CD4-positive, alpha-beta T cell (primary cell): ENCODE measurements at regions not wholly inside any gene's neighbourhood (a gene's known extent, or its start where the extent isn't known, plus 50 kb on each side); places are given as distances from the start of the nearest gene placed in this dataset.

Experiments used
- ATAC-seq: fragments of 200-7000 bp; cut with Tn5 transposase; one replicate; pipeline ENCODE4 v1.10.0; 2022; ENCODE audit warnings: mild to moderate bottlenecking; ENCODE audit not compliant: poor library complexity
- CTCF ChIA-PET: fragments of 350-600 bp; sonication (Branson Sonifier 250); formaldehyde crosslinking; loops from one replicate; lab custom pipeline; 2021; ENCODE audit warnings: antibody characterized with exemption, inconsistent platforms; lab: Charles Lee
- POLR2A ChIA-PET: fragments of 350-600 bp; sonication (Branson Sonifier 250); formaldehyde crosslinking; loops from one replicate; lab custom pipeline; 2021; ENCODE audit warnings: antibody characterized with exemption, inconsistent platforms; lab: Charles Lee
- DNase-seq, 14 experiments: peaks; one replicate each; pipeline ENCODE4 v3.0.0-alpha.2; 2013 to 2020; ENCODE audit warnings: mixed read lengths in 2 of 14
- H3K27ac ChIP-seq, 2 donors: one replicate each; pipeline versions ENCODE4 v1.5.1 to v1.7.0; 2013; ENCODE audit warnings: low read length in 2 of 2, low read depth in 1 of 2, mild to moderate bottlenecking in 1 of 2
- H3K27me3 ChIP-seq, 2 experiments: 1 replicate in 1 of 2; 2 replicates in 1 of 2; pipeline versions ENCODE4 v1.6.1 to v1.7.0; 2013; ENCODE audit warnings: low read length in 2 of 2, control low read depth in 1 of 2, mild to moderate bottlenecking in 1 of 2, moderate library complexity in 1 of 2; ENCODE audit not compliant: insufficient read depth in 2 of 2, control insufficient read depth in 1 of 2
- H3K36me3 ChIP-seq: one replicate; pipeline ENCODE4 v1.6.1; 2013; ENCODE audit warnings: low read length, control low read depth; ENCODE audit not compliant: insufficient read depth
- H3K4me1 ChIP-seq: one replicate; pipeline ENCODE4 v1.6.1; 2013; ENCODE audit warnings: low read length, control low read depth; ENCODE audit not compliant: insufficient read depth
- H3K4me3 ChIP-seq: one replicate; pipeline ENCODE4 v1.5.1; 2013; ENCODE audit warnings: mild to moderate bottlenecking, low read length, moderate library complexity
- H3K9me3 ChIP-seq, 2 experiments: 1 replicate in 1 of 2; 2 replicates in 1 of 2; pipeline versions ENCODE4 v1.6.1 to v1.7.0; 2013; ENCODE audit warnings: low read length in 2 of 2, mild to moderate bottlenecking in 2 of 2, control low read depth in 1 of 2, moderate library complexity in 1 of 2; ENCODE audit not compliant: control insufficient read depth in 1 of 2, insufficient read depth in 1 of 2
- H3K27ac Mint-ChIP-seq: one replicate; pipeline ENCODE4 v1.8.0; 2020; ENCODE audit warnings: mixed read lengths
- H3K27me3 Mint-ChIP-seq: one replicate; pipeline ENCODE4 v1.8.0; 2021; ENCODE audit warnings: mixed read lengths
- H3K36me3 Mint-ChIP-seq: one replicate; pipeline ENCODE4 v1.8.0; 2021; ENCODE audit warnings: low read depth, mixed read lengths
- H3K4me1 Mint-ChIP-seq: one replicate; pipeline ENCODE4 v1.8.0; 2021; ENCODE audit warnings: low read depth, mixed read lengths
- H3K4me3 Mint-ChIP-seq: one replicate; pipeline ENCODE4 v1.8.0; 2020; ENCODE audit warnings: mild to moderate bottlenecking, mixed read lengths
- H3K9me3 Mint-ChIP-seq: one replicate; pipeline ENCODE4 v1.8.0; 2020; ENCODE audit warnings: mixed read lengths
- intact Hi-C, 2 experiments: fragments of 100-400 bp; cut with DNase I in 1 of 2; cut with micrococcal nuclease in 1 of 2; formaldehyde crosslinking; loops; one replicate each; pipeline versions ENCODE4 v1.15.1 to v1.9.0; 2023 to 2025; cut with DNase I, micrococcal nuclease
- TF ChIP-seq, protein P1 (sequence below): fragments of 200-600 bp; IDR thresholded peaks from one replicate; pipeline ENCODE4 v1.8.0; 2022; ENCODE audit warnings: antibody characterized with exemption, mild to moderate bottlenecking

DNA sequence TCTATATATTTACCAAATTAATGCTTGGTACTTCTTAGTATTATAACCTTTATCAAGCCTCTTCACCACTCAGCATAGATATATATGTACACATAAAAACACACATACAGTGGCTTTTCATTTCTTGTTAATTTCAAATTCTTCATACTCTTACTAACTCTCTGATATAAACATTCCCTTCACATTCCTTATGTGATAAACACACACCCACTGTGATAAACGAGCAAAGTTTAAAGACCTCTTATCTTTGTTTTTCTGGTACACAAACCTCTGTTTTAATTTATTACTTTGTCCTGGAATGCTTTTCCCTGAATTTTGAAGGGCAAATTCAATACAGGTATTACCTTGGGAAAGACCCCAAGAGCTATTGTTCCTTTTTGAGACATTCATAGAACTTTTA lies 379.1 kb upstream of the TMPRSS15 start:
- Mint-ChIP-seq H3K9me3 (peaks cover 21% of the 10 kb centered on the region), H3K27me3 (no peaks in the 10 kb centered on the region), H3K4me1 (no peaks in the 10 kb centered on the region), H3K4me3 (no peak overlapping the region), H3K27ac (no peak overlapping the region), H3K36me3 (no peaks in the 10 kb centered on the region)
- no peak overlapping the region for H3K4me3 ChIP-seq
- no peak for DNase-seq
- TF ChIP-seq, protein P1, sequence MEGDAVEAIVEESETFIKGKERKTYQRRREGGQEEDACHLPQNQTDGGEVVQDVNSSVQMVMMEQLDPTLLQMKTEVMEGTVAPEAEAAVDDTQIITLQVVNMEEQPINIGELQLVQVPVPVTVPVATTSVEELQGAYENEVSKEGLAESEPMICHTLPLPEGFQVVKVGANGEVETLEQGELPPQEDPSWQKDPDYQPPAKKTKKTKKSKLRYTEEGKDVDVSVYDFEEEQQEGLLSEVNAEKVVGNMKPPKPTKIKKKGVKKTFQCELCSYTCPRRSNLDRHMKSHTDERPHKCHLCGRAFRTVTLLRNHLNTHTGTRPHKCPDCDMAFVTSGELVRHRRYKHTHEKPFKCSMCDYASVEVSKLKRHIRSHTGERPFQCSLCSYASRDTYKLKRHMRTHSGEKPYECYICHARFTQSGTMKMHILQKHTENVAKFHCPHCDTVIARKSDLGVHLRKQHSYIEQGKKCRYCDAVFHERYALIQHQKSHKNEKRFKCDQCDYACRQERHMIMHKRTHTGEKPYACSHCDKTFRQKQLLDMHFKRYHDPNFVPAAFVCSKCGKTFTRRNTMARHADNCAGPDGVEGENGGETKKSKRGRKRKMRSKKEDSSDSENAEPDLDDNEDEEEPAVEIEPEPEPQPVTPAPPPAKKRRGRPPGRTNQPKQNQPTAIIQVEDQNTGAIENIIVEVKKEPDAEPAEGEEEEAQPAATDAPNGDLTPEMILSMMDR: no peak
- H3K27me3 ChIP-seq: no peaks in the 10 kb centered on the region
- no peaks in the 10 kb centered on the region for H3K36me3 ChIP-seq
- ChIA-PET POLR2A (no interaction called here), CTCF (no interaction called here)
- no peak for ATAC-seq
- H3K27ac ChIP-seq: no peak overlapping the region
- peaks cover 0 to 9% of the 10 kb centered on the region in 2 experiments for H3K9me3 ChIP-seq
- intact Hi-C loops: no loop called here
- H3K4me1 ChIP-seq: no peaks in the 10 kb centered on the region

DNA sequence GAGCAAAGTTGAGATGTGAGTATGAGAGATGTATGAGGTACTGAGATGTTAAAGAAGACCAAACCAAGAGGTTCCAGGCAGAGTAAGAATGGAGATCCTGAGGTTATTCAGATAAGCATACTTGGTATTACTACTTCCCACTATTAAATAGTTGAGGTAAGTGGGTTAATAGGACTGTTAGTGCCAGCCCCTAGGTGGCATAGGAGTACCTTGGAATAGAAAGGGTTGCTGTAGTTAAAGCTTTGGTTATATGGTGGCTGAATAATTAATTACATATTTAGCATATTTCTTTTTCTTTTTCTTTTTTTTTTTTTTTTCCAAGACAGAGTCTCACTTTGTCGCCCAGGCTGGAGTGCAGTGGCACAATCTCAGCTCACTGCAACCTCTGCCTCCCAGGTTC lies 397.9 kb upstream of the TMPRSS15 start:
- no peaks in the 10 kb centered on the region for H3K27me3 Mint-ChIP-seq

DNA sequence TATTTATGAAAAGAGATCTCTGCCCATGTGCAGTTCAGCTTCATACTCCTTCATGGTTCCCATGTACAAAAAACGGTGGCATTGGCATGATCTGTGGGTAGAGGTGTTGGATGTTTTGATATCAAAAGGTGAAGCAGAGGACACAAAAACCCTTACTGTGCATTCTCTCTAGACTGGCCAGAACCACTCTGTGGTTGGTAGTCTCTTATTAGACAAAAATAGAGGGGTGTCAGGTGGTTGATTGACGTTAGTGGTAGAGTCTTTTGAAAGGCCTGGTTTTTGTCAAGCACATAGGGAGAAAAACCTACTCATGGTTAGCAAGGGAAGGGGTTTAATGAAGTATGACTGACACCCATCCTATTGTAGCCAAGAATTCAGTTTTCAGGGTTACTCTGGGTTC lies 400.0 kb upstream of the TMPRSS15 start:
- POLR2A ChIA-PET: no interaction called here
- no peak for ATAC-seq
- H3K27me3 Mint-ChIP-seq: no peaks in the 10 kb centered on the region
- H3K4me1 Mint-ChIP-seq: no peaks in the 10 kb centered on the region
- no peak overlapping the region for H3K4me3 ChIP-seq
- H3K36me3 ChIP-seq: no peaks in the 10 kb centered on the region
- H3K27ac Mint-ChIP-seq: no peak overlapping the region
- no peak overlapping the region for H3K4me3 Mint-ChIP-seq
- peaks cover 0 to 5% of the 10 kb centered on the region in 2 experiments for H3K9me3 ChIP-seq
- no peaks in the 10 kb centered on the region for H3K4me1 ChIP-seq
- intact Hi-C loops: no loop called here
- TF ChIP-seq, protein P1: no peak
- DNase-seq: no peak
- no peak overlapping the region for H3K27ac ChIP-seq
- no peaks in the 10 kb centered on the region for H3K27me3 ChIP-seq
- H3K9me3 Mint-ChIP-seq: peaks cover 5% of the 10 kb centered on the region
- CTCF ChIA-PET: no interaction called here
- H3K36me3 Mint-ChIP-seq: no peaks in the 10 kb centered on the region

More for the DNA sequence above, 397.9 kb upstream of the TMPRSS15 start:
- ChIA-PET CTCF (no interaction called here), POLR2A (no interaction called here)
- DNase-seq (no peak), ATAC-seq (no peak)
- TF ChIP-seq, protein P1: no peak
- Histone ChIP-seq H3K4me3 (no peak overlapping the region), H3K9me3 (peaks cover 6 to 11% of the 10 kb centered on the region in 2 experiments), H3K27ac (no peak overlapping the region), H3K36me3 (no peaks in the 10 kb centered on the region), H3K4me1 (no peaks in the 10 kb centered on the region), H3K27me3 (no peaks in the 10 kb centered on the region)
- Mint-ChIP-seq H3K9me3 (peaks cover 14% of the 10 kb centered on the region), H3K4me3 (no peak overlapping the region), H3K4me1 (no peaks in the 10 kb centered on the region), H3K27ac (no peak overlapping the region), H3K36me3 (no peaks in the 10 kb centered on the region)
- intact Hi-C loops: no loop called here
